CD4-positive, alpha-beta T cell (primary cell): ENCODE measurements at regions not wholly inside any gene's neighbourhood (a gene's known extent, or its start where the extent isn't known, plus 50 kb on each side); places are given as distances from the start of the nearest gene placed in this dataset.

Experiments used
- ATAC-seq: fragments of 200-7000 bp; cut with Tn5 transposase; one replicate; pipeline ENCODE4 v1.10.0; 2022; ENCODE audit warnings: mild to moderate bottlenecking; ENCODE audit not compliant: poor library complexity
- CTCF ChIA-PET: fragments of 350-600 bp; sonication (Branson Sonifier 250); formaldehyde crosslinking; loops from one replicate; lab custom pipeline; 2021; ENCODE audit warnings: antibody characterized with exemption, inconsistent platforms; lab: Charles Lee
- POLR2A ChIA-PET: fragments of 350-600 bp; sonication (Branson Sonifier 250); formaldehyde crosslinking; loops from one replicate; lab custom pipeline; 2021; ENCODE audit warnings: antibody characterized with exemption, inconsistent platforms; lab: Charles Lee
- DNase-seq, 14 experiments: peaks; one replicate each; pipeline ENCODE4 v3.0.0-alpha.2; 2013 to 2020; ENCODE audit warnings: mixed read lengths in 2 of 14
- H3K27ac ChIP-seq, 2 donors: one replicate each; pipeline versions ENCODE4 v1.5.1 to v1.7.0; 2013; ENCODE audit warnings: low read length in 2 of 2, low read depth in 1 of 2, mild to moderate bottlenecking in 1 of 2
- H3K27me3 ChIP-seq, 2 experiments: 1 replicate in 1 of 2; 2 replicates in 1 of 2; pipeline versions ENCODE4 v1.6.1 to v1.7.0; 2013; ENCODE audit warnings: low read length in 2 of 2, control low read depth in 1 of 2, mild to moderate bottlenecking in 1 of 2, moderate library complexity in 1 of 2; ENCODE audit not compliant: insufficient read depth in 2 of 2, control insufficient read depth in 1 of 2
- H3K36me3 ChIP-seq: one replicate; pipeline ENCODE4 v1.6.1; 2013; ENCODE audit warnings: low read length, control low read depth; ENCODE audit not compliant: insufficient read depth
- H3K4me1 ChIP-seq: one replicate; pipeline ENCODE4 v1.6.1; 2013; ENCODE audit warnings: low read length, control low read depth; ENCODE audit not compliant: insufficient read depth
- H3K4me3 ChIP-seq: one replicate; pipeline ENCODE4 v1.5.1; 2013; ENCODE audit warnings: mild to moderate bottlenecking, low read length, moderate library complexity
- H3K9me3 ChIP-seq, 2 experiments: 1 replicate in 1 of 2; 2 replicates in 1 of 2; pipeline versions ENCODE4 v1.6.1 to v1.7.0; 2013; ENCODE audit warnings: low read length in 2 of 2, mild to moderate bottlenecking in 2 of 2, control low read depth in 1 of 2, moderate library complexity in 1 of 2; ENCODE audit not compliant: control insufficient read depth in 1 of 2, insufficient read depth in 1 of 2
- H3K27ac Mint-ChIP-seq: one replicate; pipeline ENCODE4 v1.8.0; 2020; ENCODE audit warnings: mixed read lengths
- H3K27me3 Mint-ChIP-seq: one replicate; pipeline ENCODE4 v1.8.0; 2021; ENCODE audit warnings: mixed read lengths
- H3K36me3 Mint-ChIP-seq: one replicate; pipeline ENCODE4 v1.8.0; 2021; ENCODE audit warnings: low read depth, mixed read lengths
- H3K4me1 Mint-ChIP-seq: one replicate; pipeline ENCODE4 v1.8.0; 2021; ENCODE audit warnings: low read depth, mixed read lengths
- H3K4me3 Mint-ChIP-seq: one replicate; pipeline ENCODE4 v1.8.0; 2020; ENCODE audit warnings: mild to moderate bottlenecking, mixed read lengths
- H3K9me3 Mint-ChIP-seq: one replicate; pipeline ENCODE4 v1.8.0; 2020; ENCODE audit warnings: mixed read lengths
- intact Hi-C, 2 experiments: fragments of 100-400 bp; cut with DNase I in 1 of 2; cut with micrococcal nuclease in 1 of 2; formaldehyde crosslinking; loops; one replicate each; pipeline versions ENCODE4 v1.15.1 to v1.9.0; 2023 to 2025; cut with DNase I, micrococcal nuclease
- TF ChIP-seq, protein P1 (sequence below): fragments of 200-600 bp; IDR thresholded peaks from one replicate; pipeline ENCODE4 v1.8.0; 2022; ENCODE audit warnings: antibody characterized with exemption, mild to moderate bottlenecking

DNA sequence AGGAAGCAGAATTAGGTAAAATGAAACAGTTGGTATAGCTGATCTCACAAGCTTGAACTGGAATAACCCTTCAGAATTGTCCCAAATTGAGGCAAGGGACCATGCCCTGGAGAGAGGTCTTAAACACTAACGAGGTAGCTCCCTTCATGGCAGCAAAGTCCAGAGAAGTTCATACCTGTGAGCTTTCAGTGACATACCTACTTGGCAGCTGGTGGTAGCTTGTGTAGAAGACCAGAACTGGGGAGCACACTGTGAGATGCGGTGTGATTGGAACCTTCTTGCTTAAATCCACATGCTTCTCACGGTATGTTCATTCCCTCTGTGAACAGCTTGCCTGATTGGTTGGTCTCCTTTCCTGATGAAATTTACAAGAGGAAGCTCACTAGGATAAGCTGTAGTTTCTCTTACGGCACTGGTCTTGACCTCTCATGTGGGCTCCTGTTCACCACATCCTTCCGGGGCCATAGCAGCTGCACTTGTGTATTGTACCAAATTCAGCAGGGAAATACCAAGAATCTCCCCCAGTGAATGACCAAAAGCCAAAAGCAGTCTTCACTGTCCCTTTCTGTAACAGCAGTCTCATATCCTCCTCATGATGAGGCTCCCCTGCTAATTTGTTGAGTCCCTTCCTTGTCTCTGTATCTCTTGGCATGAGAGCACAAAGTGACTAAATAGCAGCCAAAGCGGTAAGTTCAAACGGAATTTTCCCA, 483.7 kb upstream of the FRG2C start:
- H3K27ac Mint-ChIP-seq, result no peak overlapping the region
- CTCF ChIA-PET, result no interaction called here
- TF ChIP-seq, protein P1, sequence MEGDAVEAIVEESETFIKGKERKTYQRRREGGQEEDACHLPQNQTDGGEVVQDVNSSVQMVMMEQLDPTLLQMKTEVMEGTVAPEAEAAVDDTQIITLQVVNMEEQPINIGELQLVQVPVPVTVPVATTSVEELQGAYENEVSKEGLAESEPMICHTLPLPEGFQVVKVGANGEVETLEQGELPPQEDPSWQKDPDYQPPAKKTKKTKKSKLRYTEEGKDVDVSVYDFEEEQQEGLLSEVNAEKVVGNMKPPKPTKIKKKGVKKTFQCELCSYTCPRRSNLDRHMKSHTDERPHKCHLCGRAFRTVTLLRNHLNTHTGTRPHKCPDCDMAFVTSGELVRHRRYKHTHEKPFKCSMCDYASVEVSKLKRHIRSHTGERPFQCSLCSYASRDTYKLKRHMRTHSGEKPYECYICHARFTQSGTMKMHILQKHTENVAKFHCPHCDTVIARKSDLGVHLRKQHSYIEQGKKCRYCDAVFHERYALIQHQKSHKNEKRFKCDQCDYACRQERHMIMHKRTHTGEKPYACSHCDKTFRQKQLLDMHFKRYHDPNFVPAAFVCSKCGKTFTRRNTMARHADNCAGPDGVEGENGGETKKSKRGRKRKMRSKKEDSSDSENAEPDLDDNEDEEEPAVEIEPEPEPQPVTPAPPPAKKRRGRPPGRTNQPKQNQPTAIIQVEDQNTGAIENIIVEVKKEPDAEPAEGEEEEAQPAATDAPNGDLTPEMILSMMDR, result no peak
- no peaks in the 10 kb centered on the region for H3K4me1 ChIP-seq
- DNase-seq, result no peak
- H3K9me3 ChIP-seq, result no peaks in the 10 kb centered on the region
- H3K27me3 Mint-ChIP-seq, result no peaks in the 10 kb centered on the region
- H3K4me3 ChIP-seq, result no peak overlapping the region
- no peaks in the 10 kb centered on the region for H3K27me3 ChIP-seq
- H3K36me3 ChIP-seq, result no peaks in the 10 kb centered on the region
- POLR2A ChIA-PET, result no interaction called here
- no peaks in the 10 kb centered on the region for H3K4me1 Mint-ChIP-seq
- H3K27ac ChIP-seq, result no peak overlapping the region
- intact Hi-C loops, result no loop called here
- H3K36me3 Mint-ChIP-seq, result no peaks in the 10 kb centered on the region
- ATAC-seq, result no peak
- H3K4me3 Mint-ChIP-seq, result no peak overlapping the region
- no peaks in the 10 kb centered on the region for H3K9me3 Mint-ChIP-seq

DNA sequence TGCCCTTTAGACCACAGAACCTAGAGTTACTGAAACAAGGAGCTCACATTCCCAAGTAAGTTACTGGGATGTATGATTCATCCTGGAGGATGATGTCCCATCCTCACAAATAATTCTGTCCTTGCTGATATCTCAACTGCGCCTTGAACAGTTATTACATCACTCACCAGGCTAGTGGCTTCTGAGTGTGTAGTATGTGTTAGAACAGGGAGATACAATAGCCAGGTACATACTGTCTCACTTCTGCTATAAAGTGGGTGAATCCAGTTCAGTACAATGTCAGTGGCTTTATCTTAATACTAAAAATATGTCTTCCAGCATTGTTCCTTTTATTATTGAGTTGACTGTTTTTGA, 483.2 kb upstream of the FRG2C start:
- POLR2A ChIA-PET, result no interaction called here
- Mint-ChIP-seq H3K9me3 (no peaks in the 10 kb centered on the region), H3K4me1 (no peaks in the 10 kb centered on the region), H3K27ac (no peak overlapping the region), H3K36me3 (no peaks in the 10 kb centered on the region), H3K4me3 (no peak overlapping the region), H3K27me3 (no peaks in the 10 kb centered on the region)
- no peak for ATAC-seq
- no peaks in the 10 kb centered on the region for H3K36me3 ChIP-seq
- no peaks in the 10 kb centered on the region for H3K4me1 ChIP-seq
- no peak overlapping the region for H3K27ac ChIP-seq
- CTCF ChIA-PET, result no interaction called here
- TF ChIP-seq, protein P1, result no peak
- DNase-seq, result no peak
- no peak overlapping the region for H3K4me3 ChIP-seq
- intact Hi-C loops, result no loop called here
- no peaks in the 10 kb centered on the region for H3K9me3 ChIP-seq
- H3K27me3 ChIP-seq, result no peaks in the 10 kb centered on the region

DNA sequence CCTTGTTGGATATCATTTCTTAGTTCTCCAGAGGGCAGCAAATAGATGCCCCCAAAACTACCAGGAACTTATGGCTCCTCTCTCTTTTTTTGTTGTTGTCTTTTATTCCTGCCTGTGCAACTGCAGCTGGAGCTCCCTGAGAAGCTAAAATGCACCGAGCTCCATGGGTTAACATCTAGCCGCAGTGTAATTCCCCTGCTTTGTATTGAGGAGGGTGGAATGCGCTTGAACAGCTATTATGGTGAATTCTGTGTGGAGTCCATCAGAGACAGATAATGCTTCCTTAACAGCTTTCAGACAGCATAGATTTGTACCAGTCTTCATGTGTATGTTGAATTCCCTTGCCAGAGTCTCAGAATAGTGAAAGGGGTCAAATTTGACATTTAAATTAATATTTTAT, 475.2 kb upstream of the FRG2C start:
- no peak overlapping the region for H3K4me3 Mint-ChIP-seq
- intact Hi-C loops, result no loop called here
- no peaks in the 10 kb centered on the region for H3K9me3 Mint-ChIP-seq
- POLR2A ChIA-PET, result no interaction called here
- Histone ChIP-seq H3K4me1 (no peaks in the 10 kb centered on the region), H3K4me3 (no peak overlapping the region), H3K27me3 (no peaks in the 10 kb centered on the region), H3K36me3 (no peaks in the 10 kb centered on the region), H3K9me3 (no peaks in the 10 kb centered on the region), H3K27ac (no peak overlapping the region)
- H3K36me3 Mint-ChIP-seq, result no peaks in the 10 kb centered on the region
- DNase-seq (no peak), ATAC-seq (no peak)
- peaks cover 24% of the 10 kb centered on the region for H3K27me3 Mint-ChIP-seq
- CTCF ChIA-PET, result no interaction called here
- TF ChIP-seq, protein P1, result no peak
- no peak overlapping the region for H3K27ac Mint-ChIP-seq
- no peaks in the 10 kb centered on the region for H3K4me1 Mint-ChIP-seq
